ENCODE measurements at regions not wholly inside any gene's neighbourhood (a gene's known extent, or its start where the extent isn't known, plus 50 kb on each side); places are given as distances from the start of the nearest gene placed in this dataset.

DNA sequence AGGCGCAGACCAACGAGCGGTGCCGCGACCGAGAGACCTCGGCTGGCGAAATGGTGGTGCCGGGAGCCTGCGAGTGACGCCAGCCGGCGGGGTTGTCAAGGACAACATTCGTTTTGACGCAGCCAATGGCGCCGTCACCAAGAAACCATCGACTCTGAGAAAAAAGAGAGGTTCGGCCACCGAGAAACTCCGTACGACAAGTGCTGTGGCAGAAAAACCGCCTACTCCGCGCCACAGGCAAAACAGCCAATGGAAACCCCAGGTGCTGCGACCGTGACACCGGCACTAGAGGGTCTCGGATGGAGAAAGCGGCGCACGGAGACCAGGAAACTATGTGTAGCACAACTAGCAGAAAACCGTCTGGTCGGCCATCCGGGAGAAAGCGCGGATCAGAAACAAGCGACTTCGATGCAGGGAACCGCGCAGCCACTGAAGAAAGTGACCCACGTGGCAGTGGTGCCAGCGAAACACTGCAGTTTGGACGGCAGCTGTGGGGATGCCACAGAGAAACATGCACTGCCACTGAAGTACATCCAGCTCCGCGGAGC is 88.8 kb downstream of the ANXA2R start:
- TF ChIP-seq EP300 (IDR thresholded peaks at IDR 0.05) (no peak), CTCF (IDR thresholded peaks at IDR 0.05) (no peak), POLR2AphosphoS5 (IDR thresholded peaks at IDR 0.05) (peak in 2 of 3 donors; percentile 2 to 6), POLR2A (IDR thresholded peaks at IDR 0.05) (no peak)
